GM12892 (cell line): ENCODE measurements at regions not wholly inside any gene's neighbourhood (a gene's known extent, or its start where the extent isn't known, plus 50 kb on each side); places are given as distances from the start of the nearest gene placed in this dataset.

Experiments used
- POLR2A ChIP-seq: IDR thresholded peaks from 2 replicates; pipeline ENCODE4 v1.6.1; 2011; ENCODE audit warnings: low read depth, low read length, control low read depth
- POLR2AphosphoS5 ChIP-seq: IDR thresholded peaks from 2 replicates; pipeline ENCODE4 v1.6.1; 2011; ENCODE audit warnings: low read depth, low read length, control low read depth

DNA sequence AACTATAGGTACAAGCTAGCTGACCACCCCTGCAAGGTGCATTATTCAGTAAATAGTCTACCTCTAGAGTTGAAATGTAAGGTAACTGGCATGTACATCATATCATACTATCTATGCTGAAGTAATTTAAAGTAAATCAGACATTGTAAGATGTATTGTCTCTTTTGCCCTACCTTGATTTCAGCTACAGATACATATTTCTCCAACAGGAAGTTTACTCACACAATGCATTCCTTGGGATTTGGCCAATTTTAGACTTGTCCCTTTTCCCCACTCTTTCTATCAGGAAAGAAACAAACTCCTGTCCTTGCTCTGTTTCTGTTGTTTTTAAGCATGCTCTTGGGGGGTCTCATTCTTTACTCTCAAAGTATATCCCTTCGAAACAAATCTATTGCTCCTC is 58.5 kb upstream of the TSLP start:
- no peak for TF ChIP-seq POLR2AphosphoS5
- no peak for TF ChIP-seq POLR2A
